ENCODE measurements at regions not wholly inside any gene's neighbourhood (a gene's known extent, or its start where the extent isn't known, plus 50 kb on each side); places are given as distances from the start of the nearest gene placed in this dataset.

DNA sequence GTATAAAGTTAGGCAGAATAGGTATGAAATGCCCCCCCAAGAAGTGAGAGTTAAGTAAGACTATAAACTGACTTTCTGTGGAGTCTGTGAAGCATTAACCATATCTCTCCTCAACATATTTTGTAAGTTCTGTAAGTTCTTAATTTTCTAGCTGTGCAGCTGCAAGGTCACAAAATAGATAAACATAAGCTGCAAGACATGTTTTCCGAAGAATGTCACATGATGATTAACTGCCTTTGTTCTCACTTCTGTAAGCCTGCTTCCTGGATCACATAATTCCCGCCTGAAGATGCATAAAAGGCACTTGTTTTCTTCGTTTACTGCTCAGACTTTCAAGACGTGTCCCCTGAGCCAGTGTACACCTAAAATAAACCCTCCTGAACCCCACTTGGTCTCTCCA, 292.9 kb upstream of the AMELY start:
- no peak for DNase-seq (ENCODE audit: low spot score)

DNA sequence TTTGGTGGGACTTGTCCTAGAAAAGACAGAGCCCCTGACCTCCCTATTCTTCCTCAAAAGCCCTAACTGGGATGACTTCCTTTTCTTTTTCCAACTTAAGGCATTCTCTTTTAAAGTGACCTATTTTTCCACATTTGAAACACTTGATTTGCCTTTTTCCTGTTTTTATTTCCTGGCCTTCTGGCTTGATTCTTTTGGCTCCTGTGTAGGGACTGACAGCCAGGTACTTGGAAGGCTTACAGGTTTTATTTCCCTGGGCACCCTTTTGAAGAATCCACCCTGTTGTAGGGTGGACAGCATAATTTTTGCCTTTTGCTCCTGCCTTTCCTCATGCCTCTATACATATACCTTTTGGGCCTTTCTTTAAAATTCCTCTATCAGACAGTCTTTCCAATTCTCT, 271.0 kb upstream of the AMELY start:
- no peak for DNase-seq (ENCODE audit: low spot score)

DNA sequence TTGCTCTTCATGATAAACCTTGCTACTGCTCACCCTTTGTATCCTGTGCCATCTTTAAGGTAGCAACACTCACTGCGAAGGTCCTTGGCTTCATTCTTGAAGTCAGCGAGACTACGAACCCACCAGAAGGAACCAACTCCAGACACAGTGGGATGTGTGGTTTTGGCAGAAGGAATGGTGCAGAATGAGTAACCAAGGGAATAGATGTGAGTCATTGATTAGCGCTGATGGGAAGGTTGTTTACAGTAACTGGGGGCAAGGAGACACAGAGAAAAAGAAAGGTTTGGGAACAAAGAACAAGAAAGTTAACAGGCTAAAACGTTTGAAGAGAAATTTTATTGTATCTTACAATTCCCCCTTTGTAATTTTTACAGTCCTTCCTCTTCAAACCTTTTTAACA, 266.1 kb upstream of the AMELY start:
- DNase-seq (ENCODE audit: low spot score) = no peak

DNA sequence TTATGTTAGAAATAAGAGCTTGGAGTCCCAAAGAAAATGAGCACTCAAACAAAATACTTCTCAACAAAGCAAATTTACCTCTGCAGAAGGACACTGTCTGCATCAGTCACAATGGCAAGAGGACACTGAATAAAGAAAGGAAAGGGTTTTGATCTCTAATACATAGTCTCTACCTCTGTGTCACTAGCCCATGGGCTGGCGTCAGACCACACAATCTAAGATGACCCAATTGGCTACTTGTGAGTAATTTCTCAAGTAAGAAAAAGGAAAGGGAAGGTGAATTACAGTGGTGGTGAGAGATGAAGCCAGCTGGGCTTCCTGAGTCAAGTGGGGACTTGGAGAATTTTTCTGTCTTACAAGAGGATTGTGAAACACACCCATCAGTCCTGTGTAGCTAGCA, 257.9 kb upstream of the AMELY start:
- no peak for DNase-seq (ENCODE audit: low spot score)

DNA sequence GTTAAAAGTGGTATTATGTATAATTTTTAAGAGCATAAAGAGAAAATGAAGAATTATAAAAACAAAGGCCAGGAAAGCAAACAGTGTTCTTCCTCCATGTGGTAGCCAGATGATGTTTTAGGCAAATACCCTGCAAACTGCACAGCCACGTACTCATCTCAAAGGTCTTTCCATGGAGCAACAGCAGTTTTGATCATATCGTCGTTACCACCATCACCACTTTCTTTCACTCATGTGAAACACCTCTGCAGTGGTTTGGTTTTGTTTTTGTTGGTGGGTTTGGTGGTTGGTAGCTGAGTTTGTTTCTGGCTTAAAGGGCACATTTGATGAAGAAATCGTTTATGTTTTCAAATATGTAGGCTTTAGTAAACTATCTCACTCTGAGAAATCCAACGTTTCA, 229.9 kb upstream of the AMELY start:
- no peak for DNase-seq (ENCODE audit: low spot score)
